ENCODE measurements at regions not wholly inside any gene's neighbourhood (a gene's known extent, or its start where the extent isn't known, plus 50 kb on each side); places are given as distances from the start of the nearest gene placed in this dataset.

DNA sequence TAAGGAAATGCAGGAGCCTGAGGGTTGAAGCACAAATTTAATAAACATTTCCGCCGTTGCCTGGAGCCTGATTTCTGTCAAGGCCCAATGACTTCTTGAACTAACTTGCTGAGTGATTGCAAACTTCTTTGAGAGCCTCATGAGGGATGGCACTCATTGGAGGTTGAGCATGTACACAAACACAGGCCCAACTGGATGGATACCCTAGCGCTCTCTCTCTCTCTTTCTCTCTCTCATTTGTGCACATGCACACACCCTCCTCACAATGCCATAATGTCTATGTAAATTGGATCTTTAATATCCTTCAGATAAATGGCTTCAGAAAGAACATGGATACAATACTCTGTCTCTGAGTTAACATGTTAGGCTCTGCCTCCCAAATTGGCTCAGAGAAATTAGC lies 597.7 kb upstream of the CADM1 start:
- Histone ChIP-seq H3K9me3 (no peaks in the 10 kb centered on the region), H3K4me3 (no peak overlapping the region), H3K27ac (no peak overlapping the region), H3K27me3 (peaks cover 0 to 4% (median 0%) of the 10 kb centered on the region in 4 donors), H3K36me3 (no peaks in the 10 kb centered on the region), H3K4me1 (no peaks in the 10 kb centered on the region)
- DNase-seq = no peak
- TF ChIP-seq, protein P1, sequence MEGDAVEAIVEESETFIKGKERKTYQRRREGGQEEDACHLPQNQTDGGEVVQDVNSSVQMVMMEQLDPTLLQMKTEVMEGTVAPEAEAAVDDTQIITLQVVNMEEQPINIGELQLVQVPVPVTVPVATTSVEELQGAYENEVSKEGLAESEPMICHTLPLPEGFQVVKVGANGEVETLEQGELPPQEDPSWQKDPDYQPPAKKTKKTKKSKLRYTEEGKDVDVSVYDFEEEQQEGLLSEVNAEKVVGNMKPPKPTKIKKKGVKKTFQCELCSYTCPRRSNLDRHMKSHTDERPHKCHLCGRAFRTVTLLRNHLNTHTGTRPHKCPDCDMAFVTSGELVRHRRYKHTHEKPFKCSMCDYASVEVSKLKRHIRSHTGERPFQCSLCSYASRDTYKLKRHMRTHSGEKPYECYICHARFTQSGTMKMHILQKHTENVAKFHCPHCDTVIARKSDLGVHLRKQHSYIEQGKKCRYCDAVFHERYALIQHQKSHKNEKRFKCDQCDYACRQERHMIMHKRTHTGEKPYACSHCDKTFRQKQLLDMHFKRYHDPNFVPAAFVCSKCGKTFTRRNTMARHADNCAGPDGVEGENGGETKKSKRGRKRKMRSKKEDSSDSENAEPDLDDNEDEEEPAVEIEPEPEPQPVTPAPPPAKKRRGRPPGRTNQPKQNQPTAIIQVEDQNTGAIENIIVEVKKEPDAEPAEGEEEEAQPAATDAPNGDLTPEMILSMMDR (IDR thresholded peaks at IDR 0.05) = no peak
- no peak for TF ChIP-seq POLR2A (IDR thresholded peaks at IDR 0.05)
- intact Hi-C loops (cut with DNase I) = no loop called here
- 75 to 86% methylated on average over 3 of the region's 3 CpGs for WGBS, 2 donors

DNA sequence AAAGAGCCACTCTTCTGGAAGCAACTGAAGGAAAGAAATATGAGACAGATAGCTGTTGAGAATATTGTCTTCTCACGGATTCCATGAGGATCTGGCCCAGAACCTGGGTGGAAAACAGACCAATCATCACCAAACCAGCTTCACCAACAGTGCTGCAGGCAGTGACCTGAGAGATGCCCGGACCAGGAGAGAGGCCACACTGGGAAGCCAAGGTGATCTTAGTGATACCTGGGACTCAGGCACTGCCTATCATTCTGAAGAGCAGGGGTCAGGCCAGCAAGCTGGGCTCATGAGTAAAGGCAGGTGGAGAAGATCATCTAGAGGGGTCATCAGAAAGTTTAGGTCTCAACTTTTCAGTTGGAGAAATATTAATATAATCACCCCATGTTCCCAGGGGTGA lies 595.8 kb upstream of the CADM1 start:
- WGBS, 2 donors = 79 to 85% methylated on average over 1 to 2 of the region's 2 CpGs
- no peak for DNase-seq
- H3K4me3 ChIP-seq = no peak overlapping the region
- intact Hi-C loops (cut with DNase I) = no loop called here
- H3K9me3 ChIP-seq = no peaks in the 10 kb centered on the region
- no peaks in the 10 kb centered on the region for H3K36me3 ChIP-seq
- H3K4me1 ChIP-seq = no peaks in the 10 kb centered on the region
- TF ChIP-seq POLR2A (IDR thresholded peaks at IDR 0.05) = no peak
- TF ChIP-seq, protein P1 (IDR thresholded peaks at IDR 0.05) = no peak
- H3K27me3 ChIP-seq = peaks cover 0 to 15% (median 0%) of the 10 kb centered on the region in 4 donors
- no peak overlapping the region for H3K27ac ChIP-seq

GRCh38 chr11:116099541-116099940 lies 595.3 kb upstream of the CADM1 start:
- no peaks in the 10 kb centered on the region for H3K9me3 ChIP-seq
- no peaks in the 10 kb centered on the region for H3K36me3 ChIP-seq
- H3K27ac ChIP-seq = no peak overlapping the region
- TF ChIP-seq, protein P1 (IDR thresholded peaks at IDR 0.05) = no peak
- TF ChIP-seq POLR2A (IDR thresholded peaks at IDR 0.05) = no peak
- H3K4me1 ChIP-seq = no peaks in the 10 kb centered on the region
- intact Hi-C loops (cut with DNase I) = no loop called here
- peaks cover 0 to 15% (median 0%) of the 10 kb centered on the region in 4 donors for H3K27me3 ChIP-seq
- no peak for DNase-seq
- no peak overlapping the region for H3K4me3 ChIP-seq
- WGBS, 2 donors = 84 to 85% methylated on average over 6 of the region's 6 CpGs

- Histone ChIP-seq H3K9me3 (no peaks in the 10 kb centered on the region), H3K27me3 (peaks cover 0 to 15% (median 0%) of the 10 kb centered on the region in 4 donors), H3K4me3 (no peak overlapping the region), H3K4me1 (no peaks in the 10 kb centered on the region), H3K27ac (no peak overlapping the region), H3K36me3 (no peaks in the 10 kb centered on the region)
- 51 to 52% methylated on average over 11 to 12 of the region's 12 CpGs for WGBS, 2 donors
- intact Hi-C loops (cut with DNase I) = no loop called here
- TF ChIP-seq, protein P1 (IDR thresholded peaks at IDR 0.05) = no peak
- TF ChIP-seq POLR2A (IDR thresholded peaks at IDR 0.05) = no peak
- no peak for DNase-seq
Observed at GRCh38 chr11:116096272-116096995, 592.2 kb upstream of the CADM1 start.

DNA sequence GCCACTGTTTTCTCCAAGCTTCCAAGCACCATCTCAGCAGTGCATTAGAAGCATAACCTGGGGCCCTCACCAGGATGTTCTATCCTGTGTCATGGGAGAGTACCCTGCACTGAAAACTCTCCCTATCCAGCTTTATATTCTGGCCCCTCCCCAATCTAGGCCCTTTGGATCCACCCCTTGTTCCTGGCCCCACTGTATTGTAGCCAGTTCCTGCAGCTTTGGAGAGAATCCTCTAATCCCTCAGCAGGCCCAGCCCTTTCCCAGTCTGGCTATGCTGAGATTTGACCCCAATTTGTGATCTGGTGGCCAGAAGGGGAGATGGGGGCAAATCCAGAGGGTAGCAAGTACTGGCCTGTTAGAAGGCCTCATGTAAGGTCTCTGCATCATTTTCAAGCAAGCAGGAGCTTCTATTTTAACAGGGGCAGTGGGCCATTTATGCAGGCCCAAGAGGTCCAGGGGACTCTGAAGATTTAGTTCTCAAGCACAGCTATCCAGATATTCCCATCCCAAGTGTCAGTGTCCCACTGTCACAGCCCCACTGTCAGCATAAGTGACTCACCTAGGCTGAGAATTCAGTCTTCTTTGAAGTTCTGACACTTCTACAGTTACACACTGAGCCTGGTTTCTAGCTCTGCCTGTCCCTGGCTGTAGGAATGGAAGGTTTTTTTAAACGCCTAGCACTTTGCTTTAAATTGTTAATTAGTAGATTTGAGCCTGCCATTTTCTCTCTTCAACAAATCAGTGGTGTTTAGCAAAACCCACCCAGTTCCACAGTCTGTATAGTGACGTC lies 589.5 kb upstream of the CADM1 start:
- Histone ChIP-seq H3K4me1 (no peaks in the 10 kb centered on the region), H3K9me3 (no peaks in the 10 kb centered on the region), H3K27me3 (peaks cover 0 to 15% (median 0%) of the 10 kb centered on the region in 4 donors), H3K27ac (no peak overlapping the region), H3K36me3 (no peaks in the 10 kb centered on the region), H3K4me3 (no peak overlapping the region)
- intact Hi-C loops (cut with DNase I) = no loop called here
- TF ChIP-seq, protein P1 (IDR thresholded peaks at IDR 0.05) = no peak
- TF ChIP-seq POLR2A (IDR thresholded peaks at IDR 0.05) = no peak
- DNase-seq = no peak
- 83 to 88% methylated on average over 2 of the region's 2 CpGs for WGBS, 2 donors

All from esophagus squamous epithelium (tissue), 5 donors.